Stimulated activated memory B cell treated with anti-CD40 and anti-IgM and Interleukin-4, amounts not matched to agents 10 μg/mL and 1 μg/mL and 100 μg/mL, for 72 hours (primary cell): ENCODE measurements at regions not wholly inside any gene's neighbourhood (a gene's known extent, or its start where the extent isn't known, plus 50 kb on each side); places are given as distances from the start of the nearest gene placed in this dataset.

Experiments used
- ATAC-seq: fragments of 150-1000 bp; cut with Tn5 transposase; 2 replicates; pipeline ENCODE4 v1.10.0; 2021
- H3K27ac Mint-ChIP-seq: one replicate; pipeline ENCODE4 v1.8.0; 2022; ENCODE audit warnings: mild to moderate bottlenecking, mixed read lengths
- H3K27me3 Mint-ChIP-seq: one replicate; pipeline ENCODE4 v1.8.0; 2022; ENCODE audit warnings: mixed read lengths
- H3K36me3 Mint-ChIP-seq: one replicate; pipeline ENCODE4 v1.8.0; 2022; ENCODE audit warnings: mixed read lengths
- H3K4me1 Mint-ChIP-seq: one replicate; pipeline ENCODE4 v1.8.0; 2022; ENCODE audit warnings: mixed read lengths
- H3K4me3 Mint-ChIP-seq: one replicate; pipeline ENCODE4 v1.8.0; 2022; ENCODE audit warnings: mild to moderate bottlenecking, moderate library complexity, mixed read lengths
- H3K9me3 Mint-ChIP-seq: one replicate; pipeline ENCODE4 v1.8.0; 2022; ENCODE audit warnings: mixed read lengths

- peaks cover 4% of the 10 kb centered on the region for H3K9me3 Mint-ChIP-seq
- no peaks in the 10 kb centered on the region for H3K36me3 Mint-ChIP-seq
- no peak overlapping the region for H3K27ac Mint-ChIP-seq
- no peaks in the 10 kb centered on the region for H3K4me1 Mint-ChIP-seq
- no peak for ATAC-seq
- no peaks in the 10 kb centered on the region for H3K27me3 Mint-ChIP-seq
- H3K4me3 Mint-ChIP-seq, result no peak overlapping the region
These were observed 184.4 kb downstream of the GLUD2 start for GRCh38 chrX:121231566-121232358.

- Mint-ChIP-seq H3K4me1 (no peaks in the 10 kb centered on the region), H3K36me3 (no peaks in the 10 kb centered on the region), H3K27ac (no peak overlapping the region), H3K4me3 (no peak overlapping the region), H3K9me3 (peaks cover 4% of the 10 kb centered on the region), H3K27me3 (no peaks in the 10 kb centered on the region)
- ATAC-seq, result no peak
These were observed 188.6 kb downstream of the GLUD2 start for GRCh38 chrX:121236040-121236439.

GRCh38 chrX:121238093-121238492 lies 190.7 kb downstream of the GLUD2 start:
- Mint-ChIP-seq H3K27me3 (no peaks in the 10 kb centered on the region), H3K4me3 (no peak overlapping the region), H3K36me3 (no peaks in the 10 kb centered on the region), H3K4me1 (no peaks in the 10 kb centered on the region), H3K9me3 (peaks cover 4% of the 10 kb centered on the region), H3K27ac (no peak overlapping the region)
- no peak for ATAC-seq

GRCh38 chrX:121244511-121244910 lies 197.1 kb downstream of the GLUD2 start:
- H3K9me3 Mint-ChIP-seq, result no peaks in the 10 kb centered on the region
- no peak overlapping the region for H3K27ac Mint-ChIP-seq
- no peaks in the 10 kb centered on the region for H3K27me3 Mint-ChIP-seq
- H3K4me3 Mint-ChIP-seq, result no peak overlapping the region
- no peak for ATAC-seq
- no peaks in the 10 kb centered on the region for H3K4me1 Mint-ChIP-seq
- H3K36me3 Mint-ChIP-seq, result no peaks in the 10 kb centered on the region

GRCh38 chrX:121245763-121246162 lies 198.4 kb downstream of the GLUD2 start:
- no peak overlapping the region for H3K4me3 Mint-ChIP-seq
- no peaks in the 10 kb centered on the region for H3K4me1 Mint-ChIP-seq
- no peaks in the 10 kb centered on the region for H3K27me3 Mint-ChIP-seq
- no peaks in the 10 kb centered on the region for H3K9me3 Mint-ChIP-seq
- no peak overlapping the region for H3K27ac Mint-ChIP-seq
- no peaks in the 10 kb centered on the region for H3K36me3 Mint-ChIP-seq
- ATAC-seq, result no peak

- Mint-ChIP-seq H3K27me3 (no peaks in the 10 kb centered on the region), H3K9me3 (peaks cover 3% of the 10 kb centered on the region), H3K4me1 (no peaks in the 10 kb centered on the region), H3K27ac (no peak overlapping the region), H3K4me3 (no peak overlapping the region), H3K36me3 (no peaks in the 10 kb centered on the region)
- ATAC-seq, result no peak
These were observed 206.9 kb downstream of the GLUD2 start for GRCh38 chrX:121254336-121254735.

- ATAC-seq, result no peak
- H3K27ac Mint-ChIP-seq, result no peak overlapping the region
- no peaks in the 10 kb centered on the region for H3K27me3 Mint-ChIP-seq
- no peaks in the 10 kb centered on the region for H3K4me1 Mint-ChIP-seq
- no peak overlapping the region for H3K4me3 Mint-ChIP-seq
- no peaks in the 10 kb centered on the region for H3K36me3 Mint-ChIP-seq
- no peaks in the 10 kb centered on the region for H3K9me3 Mint-ChIP-seq
These were observed 209.2 kb downstream of the GLUD2 start for GRCh38 chrX:121256647-121257046.

- Mint-ChIP-seq H3K4me1 (no peaks in the 10 kb centered on the region), H3K4me3 (no peak overlapping the region), H3K27ac (no peak overlapping the region), H3K27me3 (no peaks in the 10 kb centered on the region), H3K36me3 (no peaks in the 10 kb centered on the region), H3K9me3 (no peaks in the 10 kb centered on the region)
- ATAC-seq, result no peak
These were observed 211.1 kb downstream of the GLUD2 start for GRCh38 chrX:121258545-121258944.

GRCh38 chrX:121259170-121259569 lies 211.8 kb downstream of the GLUD2 start:
- no peaks in the 10 kb centered on the region for H3K9me3 Mint-ChIP-seq
- H3K27me3 Mint-ChIP-seq, result no peaks in the 10 kb centered on the region
- no peak for ATAC-seq
- no peak overlapping the region for H3K4me3 Mint-ChIP-seq
- H3K36me3 Mint-ChIP-seq, result no peaks in the 10 kb centered on the region
- H3K4me1 Mint-ChIP-seq, result no peaks in the 10 kb centered on the region
- no peak overlapping the region for H3K27ac Mint-ChIP-seq

- Mint-ChIP-seq H3K4me3 (no peak overlapping the region), H3K4me1 (no peaks in the 10 kb centered on the region), H3K27ac (no peak overlapping the region), H3K9me3 (no peaks in the 10 kb centered on the region), H3K36me3 (no peaks in the 10 kb centered on the region), H3K27me3 (no peaks in the 10 kb centered on the region)
- no peak for ATAC-seq
These were observed 213.3 kb downstream of the GLUD2 start for GRCh38 chrX:121260596-121261240.

GRCh38 chrX:121283921-121284320 lies 236.5 kb downstream of the GLUD2 start:
- no peak overlapping the region for H3K27ac Mint-ChIP-seq
- H3K27me3 Mint-ChIP-seq, result no peaks in the 10 kb centered on the region
- H3K36me3 Mint-ChIP-seq, result no peaks in the 10 kb centered on the region
- H3K9me3 Mint-ChIP-seq, result peaks cover 2% of the 10 kb centered on the region
- H3K4me3 Mint-ChIP-seq, result no peak overlapping the region
- ATAC-seq, result no peak
- H3K4me1 Mint-ChIP-seq, result no peaks in the 10 kb centered on the region

GRCh38 chrX:121298499-121298898 lies 251.1 kb downstream of the GLUD2 start:
- ATAC-seq, result no peak
- Mint-ChIP-seq H3K4me3 (no peak overlapping the region), H3K27me3 (no peaks in the 10 kb centered on the region), H3K4me1 (no peaks in the 10 kb centered on the region), H3K9me3 (no peaks in the 10 kb centered on the region), H3K27ac (no peak overlapping the region), H3K36me3 (no peaks in the 10 kb centered on the region)

- no peak overlapping the region for H3K4me3 Mint-ChIP-seq
- no peaks in the 10 kb centered on the region for H3K4me1 Mint-ChIP-seq
- no peak for ATAC-seq
- no peaks in the 10 kb centered on the region for H3K36me3 Mint-ChIP-seq
- no peaks in the 10 kb centered on the region for H3K27me3 Mint-ChIP-seq
- no peaks in the 10 kb centered on the region for H3K9me3 Mint-ChIP-seq
- no peak overlapping the region for H3K27ac Mint-ChIP-seq
These were observed 253.9 kb downstream of the GLUD2 start for GRCh38 chrX:121301356-121301755.

- no peaks in the 10 kb centered on the region for H3K36me3 Mint-ChIP-seq
- no peak overlapping the region for H3K4me3 Mint-ChIP-seq
- ATAC-seq, result no peak
- no peaks in the 10 kb centered on the region for H3K27me3 Mint-ChIP-seq
- H3K27ac Mint-ChIP-seq, result no peak overlapping the region
- no peaks in the 10 kb centered on the region for H3K4me1 Mint-ChIP-seq
- H3K9me3 Mint-ChIP-seq, result no peaks in the 10 kb centered on the region
These were observed 254.4 kb downstream of the GLUD2 start for GRCh38 chrX:121301822-121302221.

- H3K9me3 Mint-ChIP-seq, result no peaks in the 10 kb centered on the region
- ATAC-seq, result no peak
- H3K36me3 Mint-ChIP-seq, result no peaks in the 10 kb centered on the region
- H3K4me3 Mint-ChIP-seq, result no peak overlapping the region
- no peak overlapping the region for H3K27ac Mint-ChIP-seq
- no peaks in the 10 kb centered on the region for H3K27me3 Mint-ChIP-seq
- H3K4me1 Mint-ChIP-seq, result no peaks in the 10 kb centered on the region
These were observed 260.0 kb downstream of the GLUD2 start for GRCh38 chrX:121307449-121307848.

GRCh38 chrX:121308276-121308805 lies 260.9 kb downstream of the GLUD2 start:
- Mint-ChIP-seq H3K4me1 (no peaks in the 10 kb centered on the region), H3K36me3 (no peaks in the 10 kb centered on the region), H3K4me3 (no peak overlapping the region), H3K27me3 (no peaks in the 10 kb centered on the region), H3K9me3 (no peaks in the 10 kb centered on the region), H3K27ac (peak overlapping the region; percentile 24)
- ATAC-seq, result peak; percentile 73
